Breast epithelium (tissue), 3 donors: ENCODE measurements at regions not wholly inside any gene's neighbourhood (a gene's known extent, or its start where the extent isn't known, plus 50 kb on each side); places are given as distances from the start of the nearest gene placed in this dataset.

Source experiments
- POLR2AphosphoS5 ChIP-seq, 3 donors: sonication (generic); formaldehyde crosslinking; IDR thresholded peaks; one replicate each; pipeline ENCODE4 v1.6.1; 2017; ENCODE audit warnings: antibody characterized with exemption in 3 of 3
- TF ChIP-seq, protein P1 (sequence below), 3 donors: fragments of 450-650 bp; IDR thresholded peaks; one replicate each; pipeline ENCODE4 v1.5.1; 2016 to 2017; ENCODE audit warnings: antibody characterized with exemption in 3 of 3, mild to moderate bottlenecking in 3 of 3, moderate library complexity in 3 of 3

DNA sequence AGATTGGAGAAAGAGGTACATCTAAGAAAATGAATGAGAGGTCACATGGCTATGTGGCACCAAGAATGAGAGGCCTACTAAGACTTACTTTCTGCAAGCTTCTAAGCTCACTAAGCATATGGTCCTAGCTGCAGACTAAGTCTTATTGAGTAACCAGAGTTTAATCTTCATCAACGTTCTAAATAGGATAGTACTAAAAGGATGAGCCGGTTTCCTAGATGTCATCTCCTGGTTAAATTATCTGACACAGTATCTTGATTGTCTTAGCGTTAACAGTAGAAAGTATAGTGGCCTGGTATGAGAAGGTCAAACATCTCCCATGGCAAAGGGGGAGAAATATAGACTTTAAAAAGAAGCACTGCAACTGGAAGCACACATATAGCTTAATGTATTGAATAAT is 448.1 kb downstream of the PDGFC start:
- TF ChIP-seq, protein P1, sequence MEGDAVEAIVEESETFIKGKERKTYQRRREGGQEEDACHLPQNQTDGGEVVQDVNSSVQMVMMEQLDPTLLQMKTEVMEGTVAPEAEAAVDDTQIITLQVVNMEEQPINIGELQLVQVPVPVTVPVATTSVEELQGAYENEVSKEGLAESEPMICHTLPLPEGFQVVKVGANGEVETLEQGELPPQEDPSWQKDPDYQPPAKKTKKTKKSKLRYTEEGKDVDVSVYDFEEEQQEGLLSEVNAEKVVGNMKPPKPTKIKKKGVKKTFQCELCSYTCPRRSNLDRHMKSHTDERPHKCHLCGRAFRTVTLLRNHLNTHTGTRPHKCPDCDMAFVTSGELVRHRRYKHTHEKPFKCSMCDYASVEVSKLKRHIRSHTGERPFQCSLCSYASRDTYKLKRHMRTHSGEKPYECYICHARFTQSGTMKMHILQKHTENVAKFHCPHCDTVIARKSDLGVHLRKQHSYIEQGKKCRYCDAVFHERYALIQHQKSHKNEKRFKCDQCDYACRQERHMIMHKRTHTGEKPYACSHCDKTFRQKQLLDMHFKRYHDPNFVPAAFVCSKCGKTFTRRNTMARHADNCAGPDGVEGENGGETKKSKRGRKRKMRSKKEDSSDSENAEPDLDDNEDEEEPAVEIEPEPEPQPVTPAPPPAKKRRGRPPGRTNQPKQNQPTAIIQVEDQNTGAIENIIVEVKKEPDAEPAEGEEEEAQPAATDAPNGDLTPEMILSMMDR (IDR thresholded peaks at IDR 0.05), result no peak
- no peak for TF ChIP-seq POLR2AphosphoS5 (IDR thresholded peaks at IDR 0.05)
